ENCODE measurements at regions not wholly inside any gene's neighbourhood (a gene's known extent, or its start where the extent isn't known, plus 50 kb on each side); places are given as distances from the start of the nearest gene placed in this dataset.

DNA sequence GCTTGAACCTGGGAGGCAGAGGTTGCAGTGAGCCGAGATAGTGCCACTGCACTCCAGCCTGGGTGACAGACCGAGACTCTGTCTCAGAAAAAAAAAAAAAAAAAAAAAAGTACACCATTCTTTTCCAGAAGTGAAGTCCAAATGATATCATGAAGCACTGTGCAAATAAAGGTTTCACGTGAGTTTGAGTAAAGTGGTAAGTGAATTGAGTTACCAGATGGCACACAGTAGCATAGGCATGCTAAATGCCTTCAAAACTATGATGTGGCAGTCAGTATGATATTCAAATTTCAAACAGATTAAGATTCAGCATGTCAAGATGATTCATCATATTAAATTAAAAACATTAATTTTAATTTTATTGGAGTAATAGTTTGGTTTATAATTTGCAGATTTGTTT, 195.2 kb downstream of the TAF11L14 start:
- no peak overlapping the region for H2AK5ac ChIP-seq (ENCODE audit: insufficient read length, low read length)
- no peak overlapping the region for H3K23ac ChIP-seq (ENCODE audit: insufficient read length, low read depth, low read length)
- H2BK15ac ChIP-seq (ENCODE audit: low read depth, low read length) = no peak overlapping the region
- H3K79me1 ChIP-seq (ENCODE audit: insufficient read depth, low read depth, low read length, poor library complexity, severe bottlenecking) = no peaks in the 10 kb centered on the region
- H2BK20ac ChIP-seq (ENCODE audit: low read depth, low read length, poor library complexity, severe bottlenecking) = no peak overlapping the region
- no peak overlapping the region for H3K56ac ChIP-seq (ENCODE audit: insufficient read length, low read depth, low read length)
- H4K91ac ChIP-seq (ENCODE audit: insufficient read length, low read depth, low read length) = no peak overlapping the region
- H3K4ac ChIP-seq (ENCODE audit: low read depth, low read length) = no peak overlapping the region
- H3K27me3 Mint-ChIP-seq (ENCODE audit: low read depth) = no peaks in the 10 kb centered on the region
- H3K14ac ChIP-seq (ENCODE audit: insufficient read depth, low read length) = no peak overlapping the region
- no peak overlapping the region for H4K8ac ChIP-seq (replicated peaks; ENCODE audit: insufficient read length, low read depth, low read length)
- H3K4me3 Mint-ChIP-seq = no peak overlapping the region
- no peak overlapping the region for H3K27ac ChIP-seq (ENCODE audit: insufficient read length, low read depth, low read length)
- no peak overlapping the region for H2BK120ac ChIP-seq (ENCODE audit: low read depth, low read length, poor library complexity, severe bottlenecking)
- H2BK5ac ChIP-seq (ENCODE audit: insufficient read length, low read length) = no peak overlapping the region
- H2BK12ac ChIP-seq (ENCODE audit: insufficient read length, low read depth, low read length) = no peak overlapping the region
- H3K4me1 Mint-ChIP-seq = no peaks in the 10 kb centered on the region
- no peaks in the 10 kb centered on the region for H3K27me3 ChIP-seq (ENCODE audit: insufficient read depth, low read length)
- H3K79me2 ChIP-seq (ENCODE audit: insufficient read depth, low read length) = no peaks in the 10 kb centered on the region
- TF ChIP-seq, protein P1, sequence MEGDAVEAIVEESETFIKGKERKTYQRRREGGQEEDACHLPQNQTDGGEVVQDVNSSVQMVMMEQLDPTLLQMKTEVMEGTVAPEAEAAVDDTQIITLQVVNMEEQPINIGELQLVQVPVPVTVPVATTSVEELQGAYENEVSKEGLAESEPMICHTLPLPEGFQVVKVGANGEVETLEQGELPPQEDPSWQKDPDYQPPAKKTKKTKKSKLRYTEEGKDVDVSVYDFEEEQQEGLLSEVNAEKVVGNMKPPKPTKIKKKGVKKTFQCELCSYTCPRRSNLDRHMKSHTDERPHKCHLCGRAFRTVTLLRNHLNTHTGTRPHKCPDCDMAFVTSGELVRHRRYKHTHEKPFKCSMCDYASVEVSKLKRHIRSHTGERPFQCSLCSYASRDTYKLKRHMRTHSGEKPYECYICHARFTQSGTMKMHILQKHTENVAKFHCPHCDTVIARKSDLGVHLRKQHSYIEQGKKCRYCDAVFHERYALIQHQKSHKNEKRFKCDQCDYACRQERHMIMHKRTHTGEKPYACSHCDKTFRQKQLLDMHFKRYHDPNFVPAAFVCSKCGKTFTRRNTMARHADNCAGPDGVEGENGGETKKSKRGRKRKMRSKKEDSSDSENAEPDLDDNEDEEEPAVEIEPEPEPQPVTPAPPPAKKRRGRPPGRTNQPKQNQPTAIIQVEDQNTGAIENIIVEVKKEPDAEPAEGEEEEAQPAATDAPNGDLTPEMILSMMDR (conservative IDR thresholded peaks at IDR 0.05) = no peak
- no peak overlapping the region for H3K4me2 ChIP-seq (ENCODE audit: insufficient read depth, insufficient read length, low read length)
- no peaks in the 10 kb centered on the region for H3K9me3 Mint-ChIP-seq
- no peak for DNase-seq
- no peak overlapping the region for H3K18ac ChIP-seq (ENCODE audit: insufficient read length, low read depth, low read length)
- H3T11ph ChIP-seq (ENCODE audit: low read length) = no peak overlapping the region
- H4K20me1 ChIP-seq (ENCODE audit: control insufficient read depth, insufficient read depth, insufficient read length) = no peaks in the 10 kb centered on the region
- H3K9ac ChIP-seq (ENCODE audit: extremely low read depth, insufficient read length, low read length) = no peak overlapping the region
- H4K5ac ChIP-seq (ENCODE audit: insufficient read length, low read depth, low read length) = no peak overlapping the region
- WGBS (ENCODE audit: extremely low coverage, insufficient read length, low lambda C conversion rate) = no CpG with 5 or more reads among the region's 3 CpGs
- no peaks in the 10 kb centered on the region for H3K36me3 Mint-ChIP-seq (ENCODE audit: insufficient read depth in 1 of 3, low read depth in 3 of 3)
- H2AFZ ChIP-seq (ENCODE audit: low read length) = no peak overlapping the region
- no peaks in the 10 kb centered on the region for H3K4me1 ChIP-seq (ENCODE audit: insufficient read depth, low read length)
- H3K27ac Mint-ChIP-seq = no peak overlapping the region
- no peaks in the 10 kb centered on the region for H3K9me3 ChIP-seq (ENCODE audit: control insufficient read depth, low read depth, low read length)
- no peaks in the 10 kb centered on the region for H3K23me2 ChIP-seq (ENCODE audit: insufficient read length, low read depth, low read length, poor library complexity, severe bottlenecking)

Measured in H9 (cell line).